T-cell (primary cell): ENCODE measurements at regions not wholly inside any gene's neighbourhood (a gene's known extent, or its start where the extent isn't known, plus 50 kb on each side); places are given as distances from the start of the nearest gene placed in this dataset.

Experiments used
- ATAC-seq, 4 experiments: fragments of 200-7000 bp in 3 of 4; fragments of 150-1000 bp in 1 of 4; cut with Tn5 transposase; replicated peaks in 1 of 4; 1 replicate in 3 of 4; 2 replicates in 1 of 4; pipeline ENCODE4 v1.10.0; 2021; ENCODE audit warnings: moderate library complexity in 3 of 4, mild to moderate bottlenecking in 2 of 4, moderate number of reproducible peaks in 1 of 4
- CTCF ChIA-PET, 2 donors: fragments of 300-600 bp; sonication (Branson Sonifier 250); formaldehyde crosslinking; loops; one replicate each; lab custom pipeline; 2022; ENCODE audit warnings: antibody characterized with exemption in 2 of 2; lab: Charles Lee
- POLR2A ChIA-PET, 2 donors: fragments of 300-600 bp; sonication (Branson Sonifier 250); formaldehyde crosslinking; loops; one replicate each; lab custom pipeline; 2022; ENCODE audit warnings: antibody characterized with exemption in 2 of 2; lab: Charles Lee
- DNase-seq, 35 experiments: peaks; one replicate each; pipeline versions ENCODE4 v3.0.0 to v3.0.0-alpha.2; 2013 to 2023
- H3K27ac ChIP-seq: one replicate; pipeline ENCODE4 v1.5.1; 2013; ENCODE audit warnings: low read length
- H3K27me3 ChIP-seq, 2 experiments: replicated peaks in 1 of 2; 1 replicate in 1 of 2; 2 replicates in 1 of 2; pipeline versions ENCODE4 v1.6.1 to v1.7.0; 2013; ENCODE audit warnings: low read length in 1 of 2, mixed read lengths in 1 of 2; ENCODE audit not compliant: control insufficient read depth in 2 of 2, insufficient read depth in 2 of 2; ENCODE audit errors: extremely low read depth in 1 of 2
- H3K36me3 ChIP-seq, 2 donors: 1 replicate in 1 of 2; 2 replicates in 1 of 2; pipeline versions ENCODE4 v1.6.1 to v1.7.0; 2013; ENCODE audit warnings: low read length in 1 of 2; ENCODE audit not compliant: control insufficient read depth in 2 of 2, insufficient read depth in 1 of 2; ENCODE audit errors: extremely low read depth in 1 of 2
- H3K4me1 ChIP-seq, 2 experiments: 1 replicate in 1 of 2; 2 replicates in 1 of 2; pipeline versions ENCODE4 v1.6.1 to v1.7.0; 2013; ENCODE audit warnings: low read length in 2 of 2, mixed read lengths in 1 of 2; ENCODE audit not compliant: insufficient read depth in 2 of 2, control insufficient read depth in 1 of 2; ENCODE audit errors: extremely low read depth in 1 of 2
- H3K4me3 ChIP-seq, 2 donors: 1 replicate in 1 of 2; 2 replicates in 1 of 2; pipeline versions ENCODE4 v1.5.1 to v1.7.0; 2013; ENCODE audit warnings: mild to moderate bottlenecking in 2 of 2, low read length in 1 of 2, moderate library complexity in 1 of 2; ENCODE audit not compliant: control insufficient read depth in 1 of 2; ENCODE audit errors: extremely low read depth in 1 of 2
- H3K9me3 ChIP-seq: 2 replicates; pipeline ENCODE4 v1.7.0; 2013
- H3K27ac Mint-ChIP-seq, 2 donors: one replicate each; pipeline ENCODE4 v1.8.0; 2020 to 2021; ENCODE audit warnings: mild to moderate bottlenecking in 2 of 2, mixed read lengths in 2 of 2
- H3K27me3 Mint-ChIP-seq, 2 donors: one replicate each; pipeline ENCODE4 v1.8.0; 2021 to 2022; ENCODE audit warnings: mixed read lengths in 2 of 2
- H3K36me3 Mint-ChIP-seq: one replicate; pipeline ENCODE4 v1.8.0; 2021; ENCODE audit warnings: mixed read lengths
- H3K4me1 Mint-ChIP-seq, 3 donors: one replicate each; pipeline ENCODE4 v1.8.0; 2020 to 2022; ENCODE audit warnings: mixed read lengths in 3 of 3, mild to moderate bottlenecking in 1 of 3
- H3K4me3 Mint-ChIP-seq, 3 donors: one replicate each; pipeline ENCODE4 v1.8.0; 2020 to 2022; ENCODE audit warnings: mild to moderate bottlenecking in 3 of 3, mixed read lengths in 3 of 3, moderate library complexity in 3 of 3
- H3K9me3 Mint-ChIP-seq, 3 donors: one replicate each; pipeline ENCODE4 v1.8.0; 2020 to 2022; ENCODE audit warnings: mixed read lengths in 3 of 3
- WGBS: methylation state at CpG from one replicate; pipeline ENCODE4 v1.1.5; 2013; ENCODE audit warnings: missing lambda C conversion rate; ENCODE audit not compliant: insufficient coverage; 5-methylcytosine and 5-hydroxymethylcytosine counted together

GRCh38 chr13:47603365-47603764, 397.7 kb downstream of the SUCLA2 start:
- peaks cover 0 to 7% of the 10 kb centered on the region in 2 donors for H3K27me3 Mint-ChIP-seq
- ChIA-PET POLR2A (no interaction called here), CTCF (no interaction called here)
- Histone ChIP-seq H3K27me3 (no peaks in the 10 kb centered on the region), H3K27ac (no peak overlapping the region), H3K36me3 (no peaks in the 10 kb centered on the region), H3K9me3 (no peaks in the 10 kb centered on the region), H3K4me3 (no peak overlapping the region), H3K4me1 (no peaks in the 10 kb centered on the region)
- H3K4me3 Mint-ChIP-seq: no peak overlapping the region
- H3K4me1 Mint-ChIP-seq: no peaks in the 10 kb centered on the region
- no peak overlapping the region for H3K27ac Mint-ChIP-seq
- H3K36me3 Mint-ChIP-seq: no peaks in the 10 kb centered on the region
- no peak for DNase-seq
- ATAC-seq: no peak
- peaks cover 4 to 18% (median 18%) of the 10 kb centered on the region in 3 donors for H3K9me3 Mint-ChIP-seq

DNA sequence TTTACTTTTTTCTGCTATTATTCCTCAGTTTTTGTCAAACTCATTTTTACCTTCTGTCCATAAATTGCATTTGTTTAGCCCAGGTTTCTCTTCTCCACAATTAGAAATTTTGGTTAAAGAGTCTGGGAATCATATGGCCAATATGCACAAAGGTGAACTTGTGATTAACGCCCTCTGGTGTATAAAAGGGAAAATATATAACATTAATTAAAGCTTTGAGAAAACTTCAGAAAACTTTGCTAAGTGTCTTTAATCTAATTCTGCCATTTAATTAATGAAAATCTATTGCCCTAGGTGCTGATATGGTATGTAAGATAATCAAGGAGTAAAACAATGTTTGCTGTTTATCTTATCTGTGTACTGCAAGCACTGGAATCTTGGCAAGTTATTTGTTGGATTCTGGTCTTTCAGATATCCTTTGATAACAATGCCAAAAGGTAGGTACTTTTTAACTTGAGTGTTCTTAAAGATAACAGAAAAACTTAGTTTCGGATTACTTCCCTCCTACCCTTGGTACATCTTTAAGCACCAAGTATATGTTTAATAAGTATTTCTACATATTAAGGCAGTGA, 402.6 kb downstream of the SUCLA2 start:
- Mint-ChIP-seq H3K27ac (no peak overlapping the region), H3K4me3 (no peak overlapping the region), H3K9me3 (peaks cover 10 to 14% (median 11%) of the 10 kb centered on the region in 3 donors), H3K4me1 (no peaks in the 10 kb centered on the region), H3K36me3 (no peaks in the 10 kb centered on the region), H3K27me3 (peaks cover 0 to 7% of the 10 kb centered on the region in 2 donors)
- no peaks in the 10 kb centered on the region for H3K4me1 ChIP-seq
- ATAC-seq: no peak
- WGBS: no CpG with 5 or more reads among the region's 2 CpGs
- H3K27ac ChIP-seq: no peak overlapping the region
- POLR2A ChIA-PET: no interaction called here
- H3K4me3 ChIP-seq: no peak overlapping the region
- H3K9me3 ChIP-seq: no peaks in the 10 kb centered on the region
- DNase-seq: no peak
- CTCF ChIA-PET: no interaction called here
- H3K27me3 ChIP-seq: no peaks in the 10 kb centered on the region
- H3K36me3 ChIP-seq: no peaks in the 10 kb centered on the region

GRCh38 chr13:47594833-47595232, 406.2 kb downstream of the SUCLA2 start:
- POLR2A ChIA-PET: no interaction called here
- Histone ChIP-seq H3K9me3 (no peaks in the 10 kb centered on the region), H3K27me3 (no peaks in the 10 kb centered on the region), H3K36me3 (no peaks in the 10 kb centered on the region), H3K4me1 (no peaks in the 10 kb centered on the region), H3K4me3 (no peak overlapping the region), H3K27ac (no peak overlapping the region)
- CTCF ChIA-PET: no interaction called here
- H3K36me3 Mint-ChIP-seq: no peaks in the 10 kb centered on the region
- H3K9me3 Mint-ChIP-seq: peaks cover 10 to 27% (median 15%) of the 10 kb centered on the region in 3 donors
- H3K4me3 Mint-ChIP-seq: no peak overlapping the region
- no peak for DNase-seq
- no peaks in the 10 kb centered on the region for H3K4me1 Mint-ChIP-seq
- H3K27me3 Mint-ChIP-seq: no peaks in the 10 kb centered on the region
- no peak for ATAC-seq
- H3K27ac Mint-ChIP-seq: no peak overlapping the region

DNA sequence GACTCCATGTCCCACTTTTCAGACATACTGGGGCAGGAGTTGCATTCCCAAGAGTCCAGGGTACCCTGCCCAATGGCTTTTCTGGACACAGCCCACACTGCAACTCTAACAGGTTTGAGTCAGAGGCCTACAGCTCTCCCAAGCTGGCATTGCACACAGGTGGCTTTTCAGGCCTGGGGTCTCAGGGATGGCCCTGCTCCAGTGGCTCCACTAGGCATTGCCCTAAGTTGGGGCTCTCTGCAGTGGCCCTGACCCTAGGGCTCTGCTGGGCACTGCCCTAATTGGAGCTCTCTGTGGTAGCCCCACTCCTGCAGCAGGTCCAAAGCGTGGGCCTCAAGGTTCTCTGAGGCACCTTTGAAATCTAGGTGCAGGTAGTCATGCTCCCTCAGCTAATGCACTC, 408.8 kb downstream of the SUCLA2 start:
- no peaks in the 10 kb centered on the region for H3K9me3 ChIP-seq
- no peak for ATAC-seq
- no peak overlapping the region for H3K27ac Mint-ChIP-seq
- H3K27me3 Mint-ChIP-seq: no peaks in the 10 kb centered on the region
- no peaks in the 10 kb centered on the region for H3K4me1 ChIP-seq
- no peaks in the 10 kb centered on the region for H3K36me3 Mint-ChIP-seq
- no peak for DNase-seq
- WGBS: 70% methylated on average over 1 of the region's 1 CpG
- H3K36me3 ChIP-seq: no peaks in the 10 kb centered on the region
- H3K4me3 ChIP-seq: no peak overlapping the region
- H3K4me1 Mint-ChIP-seq: no peaks in the 10 kb centered on the region
- peaks cover 13 to 31% (median 15%) of the 10 kb centered on the region in 3 donors for H3K9me3 Mint-ChIP-seq
- H3K4me3 Mint-ChIP-seq: no peak overlapping the region
- ChIA-PET CTCF (no interaction called here), POLR2A (no interaction called here)
- no peak overlapping the region for H3K27ac ChIP-seq
- no peaks in the 10 kb centered on the region for H3K27me3 ChIP-seq

- Histone ChIP-seq H3K27ac (no peak overlapping the region), H3K9me3 (no peaks in the 10 kb centered on the region), H3K4me1 (no peaks in the 10 kb centered on the region), H3K4me3 (no peak overlapping the region), H3K27me3 (peaks cover 0 to 2% of the 10 kb centered on the region in 2 experiments), H3K36me3 (no peaks in the 10 kb centered on the region)
- POLR2A ChIA-PET: no interaction called here
- no peaks in the 10 kb centered on the region for H3K27me3 Mint-ChIP-seq
- no peak for ATAC-seq
- no peaks in the 10 kb centered on the region for H3K36me3 Mint-ChIP-seq
- CTCF ChIA-PET: no interaction called here
- peaks cover 8 to 35% (median 13%) of the 10 kb centered on the region in 3 donors for H3K9me3 Mint-ChIP-seq
- DNase-seq: no peak
- H3K4me1 Mint-ChIP-seq: no peaks in the 10 kb centered on the region
- no peak overlapping the region for H3K4me3 Mint-ChIP-seq
- H3K27ac Mint-ChIP-seq: no peak overlapping the region
Observed at GRCh38 chr13:47588676-47589075, 412.4 kb downstream of the SUCLA2 start.

- ATAC-seq (no peak), DNase-seq (no peak)
- WGBS: 0% methylated on average over 1 of the region's 2 CpGs
- Histone ChIP-seq H3K27ac (no peak overlapping the region), H3K27me3 (no peaks in the 10 kb centered on the region), H3K4me3 (no peak overlapping the region), H3K36me3 (no peaks in the 10 kb centered on the region), H3K9me3 (no peaks in the 10 kb centered on the region), H3K4me1 (no peaks in the 10 kb centered on the region)
- peaks cover 24 to 52% (median 35%) of the 10 kb centered on the region in 3 donors for H3K9me3 Mint-ChIP-seq
- H3K27ac Mint-ChIP-seq: no peak overlapping the region
- no peaks in the 10 kb centered on the region for H3K36me3 Mint-ChIP-seq
- H3K27me3 Mint-ChIP-seq: no peaks in the 10 kb centered on the region
- no peaks in the 10 kb centered on the region for H3K4me1 Mint-ChIP-seq
- ChIA-PET CTCF (no interaction called here), POLR2A (no interaction called here)
- no peak overlapping the region for H3K4me3 Mint-ChIP-seq
Observed at GRCh38 chr13:47572375-47572774, 428.7 kb downstream of the SUCLA2 start.

DNA sequence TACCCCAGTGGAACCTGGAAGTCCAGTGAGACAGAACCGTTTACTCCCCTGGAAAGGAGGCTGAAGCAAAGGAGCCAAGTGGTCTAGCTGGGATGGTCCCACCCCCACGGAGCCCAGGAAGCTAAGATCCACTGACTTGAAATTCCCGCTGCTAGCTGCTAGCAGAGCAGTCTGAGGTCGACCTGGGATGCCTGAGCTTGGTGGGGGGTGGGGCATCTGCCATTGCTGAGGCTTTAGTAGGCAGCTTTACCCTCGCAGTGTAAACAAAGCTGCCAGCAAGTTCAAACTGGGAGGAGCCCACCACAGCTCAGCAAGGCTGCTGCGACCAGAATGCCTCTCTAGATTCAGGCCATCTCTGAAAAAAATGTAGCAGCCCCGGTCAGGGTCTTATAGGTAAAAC, 437.0 kb downstream of the SUCLA2 start:
- H3K4me3 Mint-ChIP-seq: no peak overlapping the region
- H3K27ac ChIP-seq: no peak overlapping the region
- WGBS: 61% methylated on average over 3 of the region's 7 CpGs
- ATAC-seq (no peak), DNase-seq (no peak)
- no peaks in the 10 kb centered on the region for H3K36me3 ChIP-seq
- H3K9me3 ChIP-seq: no peaks in the 10 kb centered on the region
- no peaks in the 10 kb centered on the region for H3K27me3 Mint-ChIP-seq
- no peaks in the 10 kb centered on the region for H3K4me1 Mint-ChIP-seq
- CTCF ChIA-PET: no interaction called here
- H3K27me3 ChIP-seq: peaks cover 0 to 8% of the 10 kb centered on the region in 2 experiments
- H3K27ac Mint-ChIP-seq: no peak overlapping the region
- POLR2A ChIA-PET: no interaction called here
- no peaks in the 10 kb centered on the region for H3K4me1 ChIP-seq
- no peaks in the 10 kb centered on the region for H3K36me3 Mint-ChIP-seq
- H3K4me3 ChIP-seq: no peak overlapping the region
- peaks cover 4 to 27% (median 20%) of the 10 kb centered on the region in 3 donors for H3K9me3 Mint-ChIP-seq
